ENCODE measurements at regions not wholly inside any gene's neighbourhood (a gene's known extent, or its start where the extent isn't known, plus 50 kb on each side); places are given as distances from the start of the nearest gene placed in this dataset.
"Not testable (repeated sequence)": the region's sequence is repeated elsewhere in the genome, so short reads cannot be mapped to it uniquely, and the experiment has no call there.

- H3K4me3 Mint-ChIP-seq: no peak overlapping the region
- no peaks in the 10 kb centered on the region for H3K36me3 Mint-ChIP-seq
- no peak for DNase-seq
- no peak overlapping the region for H3K27ac Mint-ChIP-seq
- POLR2A ChIA-PET: no interaction called here
- H3K4me1 Mint-ChIP-seq: no peaks in the 10 kb centered on the region
- H3K9me3 Mint-ChIP-seq: no peaks in the 10 kb centered on the region
- no peak for ATAC-seq
- H3K27me3 Mint-ChIP-seq: peaks cover 0 to 12% (median 0%) of the 10 kb centered on the region in 5 donors
Observed at GRCh38 chr3:110858549-110858948, 213.1 kb upstream of the NECTIN3 start.

- Mint-ChIP-seq H3K36me3 (no peaks in the 10 kb centered on the region), H3K9me3 (no peaks in the 10 kb centered on the region), H3K27ac (no peak overlapping the region), H3K4me3 (no peak overlapping the region), H3K27me3 (peaks cover 0 to 4% (median 0%) of the 10 kb centered on the region in 5 donors), H3K4me1 (no peaks in the 10 kb centered on the region)
- ATAC-seq (no peak), DNase-seq (no peak)
- POLR2A ChIA-PET: no interaction called here
Observed at GRCh38 chr3:110859336-110859735, 212.3 kb upstream of the NECTIN3 start.

GRCh38 chr3:110859993-110860392, 211.6 kb upstream of the NECTIN3 start:
- POLR2A ChIA-PET: no interaction called here
- Mint-ChIP-seq H3K9me3 (no peaks in the 10 kb centered on the region), H3K27me3 (peaks cover 0 to 3% (median 0%) of the 10 kb centered on the region in 5 donors), H3K36me3 (no peaks in the 10 kb centered on the region), H3K4me3 (no peak overlapping the region), H3K27ac (no peak overlapping the region), H3K4me1 (no peaks in the 10 kb centered on the region)
- DNase-seq (no peak), ATAC-seq (no peak)

DNA sequence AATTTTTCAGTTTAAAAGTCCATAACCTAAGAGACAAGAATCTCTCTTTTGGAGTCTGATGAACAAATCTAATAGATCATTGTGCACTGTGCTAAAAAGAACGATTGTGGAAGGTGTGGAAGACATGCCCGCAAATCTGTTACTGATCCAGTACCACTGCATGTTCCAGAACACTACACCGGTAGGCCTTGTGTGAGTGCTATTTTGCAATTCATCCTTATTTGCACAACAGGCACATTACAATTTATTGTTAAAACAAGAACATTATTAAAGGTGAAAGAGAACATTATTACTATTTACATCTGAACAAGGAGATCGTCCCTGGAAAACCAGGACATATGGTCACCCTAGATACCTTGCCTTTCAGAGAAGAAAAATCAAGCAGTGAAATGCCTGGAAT, 205.7 kb upstream of the NECTIN3 start:
- Mint-ChIP-seq H3K9me3 (no peaks in the 10 kb centered on the region), H3K4me3 (no peak overlapping the region), H3K27me3 (peaks cover 0 to 3% (median 0%) of the 10 kb centered on the region in 5 donors), H3K27ac (no peak overlapping the region), H3K36me3 (no peaks in the 10 kb centered on the region), H3K4me1 (no peaks in the 10 kb centered on the region)
- DNase-seq (no peak), ATAC-seq (no peak)
- POLR2A ChIA-PET: no interaction called here

DNA sequence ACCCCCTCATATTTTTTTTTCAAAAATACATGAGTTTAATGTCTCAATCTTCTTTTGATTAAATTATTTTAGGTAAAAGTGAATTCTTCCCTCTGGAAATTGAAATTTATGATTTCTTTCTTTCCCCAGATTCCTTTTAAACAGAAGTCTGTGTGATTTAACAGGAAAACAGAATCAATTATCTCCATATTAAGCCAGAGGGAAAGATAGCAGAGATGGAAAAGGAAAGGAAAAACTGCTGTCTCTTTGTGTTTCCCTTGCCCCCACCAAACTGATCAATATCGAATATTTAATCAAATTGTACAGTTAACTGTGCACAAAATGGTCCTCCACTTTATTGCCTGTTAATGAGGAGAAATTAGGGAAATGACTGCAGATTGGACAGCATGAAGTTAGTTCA, 203.5 kb upstream of the NECTIN3 start:
- POLR2A ChIA-PET: no interaction called here
- no peak overlapping the region for H3K27ac Mint-ChIP-seq
- no peak overlapping the region for H3K4me3 Mint-ChIP-seq
- H3K9me3 Mint-ChIP-seq: peaks cover 0 to 4% (median 0%) of the 10 kb centered on the region in 9 donors
- H3K4me1 Mint-ChIP-seq: no peaks in the 10 kb centered on the region
- H3K36me3 Mint-ChIP-seq: no peaks in the 10 kb centered on the region
- peaks cover 0 to 3% (median 0%) of the 10 kb centered on the region in 5 donors for H3K27me3 Mint-ChIP-seq
- ATAC-seq (no peak), DNase-seq (no peak)

- Mint-ChIP-seq H3K36me3 (peaks cover 0 to 9% (median 2%) of the 10 kb centered on the region in 3 donors), H3K9me3 (peaks cover 6 to 20% (median 9%) of the 10 kb centered on the region in 9 donors), H3K27me3 (peaks cover 0 to 7% (median 1%) of the 10 kb centered on the region in 5 donors), H3K4me3 (no peak overlapping the region), H3K27ac (no peak overlapping the region), H3K4me1 (no peaks in the 10 kb centered on the region)
- no peak for DNase-seq
- POLR2A ChIA-PET: no interaction called here
- ATAC-seq: no peak
Observed at GRCh38 chr3:110869736-110870135, 201.9 kb upstream of the NECTIN3 start.

DNA sequence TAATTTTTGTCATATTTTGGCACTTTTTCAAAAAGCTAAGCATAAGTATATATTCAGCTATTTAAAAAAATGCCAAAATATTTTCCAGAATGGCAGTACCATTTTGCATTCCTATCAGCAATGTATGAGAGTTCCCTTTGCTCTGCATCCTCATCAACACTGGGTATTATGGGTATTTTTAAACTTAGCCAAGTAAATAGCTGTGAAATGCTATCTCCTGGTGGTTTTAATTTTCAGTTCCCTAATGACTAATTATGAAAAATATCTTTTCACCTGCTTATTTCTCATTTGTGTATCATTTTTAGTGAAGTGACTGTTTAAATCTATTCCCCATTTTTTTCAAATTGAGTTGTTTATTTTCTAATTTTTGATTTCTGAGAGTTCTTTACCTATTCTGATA, 199.7 kb upstream of the NECTIN3 start:
- H3K4me1 Mint-ChIP-seq: no peaks in the 10 kb centered on the region
- H3K9me3 Mint-ChIP-seq: peaks cover 6 to 34% (median 16%) of the 10 kb centered on the region in 9 donors
- ATAC-seq: no peak
- no peak overlapping the region for H3K27ac Mint-ChIP-seq
- no peak for DNase-seq
- peaks cover 0 to 12% (median 3%) of the 10 kb centered on the region in 5 donors for H3K27me3 Mint-ChIP-seq
- no peak overlapping the region for H3K4me3 Mint-ChIP-seq
- POLR2A ChIA-PET: no interaction called here
- H3K36me3 Mint-ChIP-seq: peaks cover 0 to 23% (median 8%) of the 10 kb centered on the region in 3 donors

GRCh38 chr3:110878692-110879091, 192.9 kb upstream of the NECTIN3 start:
- Mint-ChIP-seq H3K4me1 (no peaks in the 10 kb centered on the region), H3K4me3 (no peak overlapping the region), H3K27ac (no peak overlapping the region), H3K27me3 (peaks cover 0 to 11% (median 3%) of the 10 kb centered on the region in 5 donors), H3K36me3 (peaks cover 0 to 23% (median 8%) of the 10 kb centered on the region in 3 donors), H3K9me3 (peaks cover 6 to 24% (median 14%) of the 10 kb centered on the region in 9 donors)
- no peak for ATAC-seq
- POLR2A ChIA-PET: no interaction called here
- no peak for DNase-seq

GRCh38 chr3:110881069-110881468, 190.5 kb upstream of the NECTIN3 start:
- POLR2A ChIA-PET: no interaction called here
- peaks cover 0 to 8% (median 0%) of the 10 kb centered on the region in 5 donors for H3K27me3 Mint-ChIP-seq
- peaks cover 0 to 3% (median 0%) of the 10 kb centered on the region in 9 donors for H3K9me3 Mint-ChIP-seq
- H3K27ac Mint-ChIP-seq: no peak overlapping the region
- no peak for ATAC-seq
- peaks cover 0 to 4% (median 0%) of the 10 kb centered on the region in 3 donors for H3K36me3 Mint-ChIP-seq
- no peak overlapping the region for H3K4me3 Mint-ChIP-seq
- no peak for DNase-seq
- no peaks in the 10 kb centered on the region for H3K4me1 Mint-ChIP-seq

DNA sequence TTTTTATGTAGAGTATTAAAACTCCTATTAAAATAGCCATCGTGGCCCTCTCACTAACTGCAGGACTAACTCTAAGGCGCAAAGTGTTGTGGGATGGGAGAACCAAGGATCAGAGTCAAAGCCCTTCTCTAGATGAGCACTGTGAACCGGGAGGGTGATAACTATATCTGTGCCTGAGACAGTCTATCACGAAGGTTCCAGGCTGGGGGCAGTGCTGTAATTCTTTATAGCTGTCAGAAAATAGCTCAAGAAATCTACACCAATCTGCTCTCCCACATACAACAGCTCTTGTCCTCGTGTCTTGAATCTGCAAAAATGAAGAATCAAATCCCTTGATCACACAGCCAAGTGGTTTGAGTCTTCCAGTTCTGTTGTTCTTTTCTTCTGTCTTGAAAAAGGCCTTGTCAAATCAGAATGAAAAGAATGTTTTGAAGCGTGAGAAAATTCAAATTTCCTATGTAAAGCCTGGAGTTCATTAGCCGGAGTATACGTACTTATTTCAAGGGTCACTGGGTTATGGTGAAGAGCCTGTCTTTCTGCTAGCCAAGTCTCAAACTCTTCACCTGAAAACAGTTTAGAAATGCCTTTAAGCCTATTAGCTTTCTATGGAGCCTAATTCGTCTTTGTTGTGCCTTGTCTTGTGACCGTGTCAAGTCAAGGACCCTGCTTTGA, 185.3 kb upstream of the NECTIN3 start:
- POLR2A ChIA-PET: no interaction called here
- Mint-ChIP-seq H3K27me3 (no peaks in the 10 kb centered on the region), H3K36me3 (no peaks in the 10 kb centered on the region), H3K9me3 (no peaks in the 10 kb centered on the region), H3K27ac (no peak overlapping the region), H3K4me1 (no peaks in the 10 kb centered on the region), H3K4me3 (no peak overlapping the region)
- ATAC-seq (no peak), DNase-seq (no peak)

DNA sequence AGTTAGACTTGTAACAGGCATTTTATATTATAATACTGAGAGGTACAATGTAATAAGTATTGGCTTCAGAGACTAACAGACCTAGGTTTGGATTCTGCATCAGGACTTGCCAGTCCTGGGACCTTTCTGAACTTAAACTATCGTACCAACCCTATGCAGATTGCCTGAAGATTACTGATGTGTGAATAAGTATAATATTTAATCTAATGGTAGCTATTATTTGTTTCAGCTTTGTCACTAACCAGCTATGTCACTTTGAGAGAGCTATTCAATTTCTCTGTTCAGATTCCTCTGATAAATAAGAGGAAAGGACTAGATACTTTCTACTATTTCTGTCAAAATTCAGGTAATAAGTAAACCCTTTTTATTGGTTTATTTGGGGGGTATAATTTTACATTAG, 184.4 kb upstream of the NECTIN3 start:
- Mint-ChIP-seq H3K27me3 (no peaks in the 10 kb centered on the region), H3K4me3 (no peak overlapping the region), H3K4me1 (no peaks in the 10 kb centered on the region), H3K27ac (no peak overlapping the region), H3K36me3 (no peaks in the 10 kb centered on the region), H3K9me3 (no peaks in the 10 kb centered on the region)
- ATAC-seq: no peak
- DNase-seq: no peak
- POLR2A ChIA-PET: no interaction called here

DNA sequence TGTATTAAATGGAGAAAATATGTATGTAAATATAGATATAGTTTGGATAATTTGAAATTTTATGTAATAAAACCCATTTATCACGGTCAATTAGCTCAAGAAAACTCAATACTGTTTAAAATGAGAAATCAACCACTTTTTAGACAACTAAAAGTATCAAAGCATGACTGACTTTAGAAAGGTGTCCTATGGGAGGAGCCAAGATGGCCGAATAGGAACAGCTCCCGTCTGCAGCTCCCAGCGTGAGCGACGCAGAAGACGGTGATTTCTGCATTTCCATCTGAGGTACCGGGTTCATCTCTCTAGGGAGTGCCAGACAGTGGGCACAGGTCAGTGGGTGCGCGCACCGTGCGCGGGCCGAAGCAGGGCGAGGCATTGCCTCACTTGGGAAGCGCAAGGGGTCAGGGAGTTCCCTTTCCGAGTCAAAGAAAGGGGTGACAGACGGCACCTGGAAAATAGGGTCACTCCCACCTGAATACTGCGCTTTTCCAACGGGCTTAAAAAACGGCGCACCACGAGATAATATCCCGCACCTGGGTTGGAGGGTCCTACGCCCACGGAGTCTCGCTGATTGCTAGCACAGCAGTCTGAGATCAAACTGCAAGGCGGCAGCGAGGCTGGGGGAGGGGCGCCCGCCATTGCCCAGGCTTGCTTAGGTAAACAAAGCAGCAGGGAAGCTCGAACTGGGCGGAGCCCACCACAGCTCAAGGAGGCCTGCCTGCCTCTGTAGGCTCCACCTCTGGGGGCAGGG, 182.8 kb upstream of the NECTIN3 start:
- POLR2A ChIA-PET, ATAC-seq, DNase-seq, H3K9me3 Mint-ChIP-seq, H3K4me1 Mint-ChIP-seq, H3K27me3 Mint-ChIP-seq, H3K36me3 Mint-ChIP-seq: not testable (repeated sequence)
- Mint-ChIP-seq H3K27ac (peak overlapping the region in 1 of 10 donors; percentile 39), H3K4me3 (peak overlapping the region in 1 of 10 donors; percentile 28)

DNA sequence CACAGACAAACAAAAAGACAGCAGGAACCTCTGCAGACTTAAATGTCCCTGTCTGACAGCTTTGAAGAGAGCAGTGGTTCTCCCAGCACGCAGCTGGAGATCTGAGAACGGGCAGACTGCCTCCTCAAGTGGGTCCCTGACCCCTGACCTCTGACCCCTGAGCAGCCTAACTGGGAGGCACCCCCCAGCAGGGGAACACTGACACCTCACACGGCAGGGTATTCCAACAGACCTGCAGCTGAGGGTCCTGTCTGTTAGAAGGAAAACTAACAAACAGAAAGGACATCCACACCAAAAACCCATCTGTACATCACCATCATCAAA, 182.3 kb upstream of the NECTIN3 start:
- H3K27me3 Mint-ChIP-seq, H3K9me3 Mint-ChIP-seq, H3K4me3 Mint-ChIP-seq, POLR2A ChIA-PET, H3K36me3 Mint-ChIP-seq, H3K4me1 Mint-ChIP-seq, DNase-seq, H3K27ac Mint-ChIP-seq, ATAC-seq: not testable (repeated sequence)

- ATAC-seq: no peak
- H3K27me3 Mint-ChIP-seq: peaks cover 0 to 17% (median 6%) of the 10 kb centered on the region in 5 donors
- H3K9me3 Mint-ChIP-seq: peaks cover 0 to 4% (median 0%) of the 10 kb centered on the region in 9 donors
- H3K4me3 Mint-ChIP-seq: no peak overlapping the region
- no peak overlapping the region for H3K27ac Mint-ChIP-seq
- DNase-seq: no peak
- no peaks in the 10 kb centered on the region for H3K4me1 Mint-ChIP-seq
- POLR2A ChIA-PET: no interaction called here
- no peaks in the 10 kb centered on the region for H3K36me3 Mint-ChIP-seq
Observed at GRCh38 chr3:110894574-110894973, 177.0 kb upstream of the NECTIN3 start.
